CD4-positive, alpha-beta T cell (primary cell): ENCODE measurements at regions not wholly inside any gene's neighbourhood (a gene's known extent, or its start where the extent isn't known, plus 50 kb on each side); places are given as distances from the start of the nearest gene placed in this dataset.

Experiments used
- ATAC-seq: fragments of 200-7000 bp; cut with Tn5 transposase; one replicate; pipeline ENCODE4 v1.10.0; 2022; ENCODE audit warnings: mild to moderate bottlenecking; ENCODE audit not compliant: poor library complexity
- CTCF ChIA-PET: fragments of 350-600 bp; sonication (Branson Sonifier 250); formaldehyde crosslinking; loops from one replicate; lab custom pipeline; 2021; ENCODE audit warnings: antibody characterized with exemption, inconsistent platforms; lab: Charles Lee
- POLR2A ChIA-PET: fragments of 350-600 bp; sonication (Branson Sonifier 250); formaldehyde crosslinking; loops from one replicate; lab custom pipeline; 2021; ENCODE audit warnings: antibody characterized with exemption, inconsistent platforms; lab: Charles Lee
- DNase-seq, 14 experiments: peaks; one replicate each; pipeline ENCODE4 v3.0.0-alpha.2; 2013 to 2020; ENCODE audit warnings: mixed read lengths in 2 of 14
- H3K27ac ChIP-seq, 2 donors: one replicate each; pipeline versions ENCODE4 v1.5.1 to v1.7.0; 2013; ENCODE audit warnings: low read length in 2 of 2, low read depth in 1 of 2, mild to moderate bottlenecking in 1 of 2
- H3K27me3 ChIP-seq, 2 experiments: 1 replicate in 1 of 2; 2 replicates in 1 of 2; pipeline versions ENCODE4 v1.6.1 to v1.7.0; 2013; ENCODE audit warnings: low read length in 2 of 2, control low read depth in 1 of 2, mild to moderate bottlenecking in 1 of 2, moderate library complexity in 1 of 2; ENCODE audit not compliant: insufficient read depth in 2 of 2, control insufficient read depth in 1 of 2
- H3K36me3 ChIP-seq: one replicate; pipeline ENCODE4 v1.6.1; 2013; ENCODE audit warnings: low read length, control low read depth; ENCODE audit not compliant: insufficient read depth
- H3K4me1 ChIP-seq: one replicate; pipeline ENCODE4 v1.6.1; 2013; ENCODE audit warnings: low read length, control low read depth; ENCODE audit not compliant: insufficient read depth
- H3K4me3 ChIP-seq: one replicate; pipeline ENCODE4 v1.5.1; 2013; ENCODE audit warnings: mild to moderate bottlenecking, low read length, moderate library complexity
- H3K9me3 ChIP-seq, 2 experiments: 1 replicate in 1 of 2; 2 replicates in 1 of 2; pipeline versions ENCODE4 v1.6.1 to v1.7.0; 2013; ENCODE audit warnings: low read length in 2 of 2, mild to moderate bottlenecking in 2 of 2, control low read depth in 1 of 2, moderate library complexity in 1 of 2; ENCODE audit not compliant: control insufficient read depth in 1 of 2, insufficient read depth in 1 of 2
- H3K27ac Mint-ChIP-seq: one replicate; pipeline ENCODE4 v1.8.0; 2020; ENCODE audit warnings: mixed read lengths
- H3K27me3 Mint-ChIP-seq: one replicate; pipeline ENCODE4 v1.8.0; 2021; ENCODE audit warnings: mixed read lengths
- H3K36me3 Mint-ChIP-seq: one replicate; pipeline ENCODE4 v1.8.0; 2021; ENCODE audit warnings: low read depth, mixed read lengths
- H3K4me1 Mint-ChIP-seq: one replicate; pipeline ENCODE4 v1.8.0; 2021; ENCODE audit warnings: low read depth, mixed read lengths
- H3K4me3 Mint-ChIP-seq: one replicate; pipeline ENCODE4 v1.8.0; 2020; ENCODE audit warnings: mild to moderate bottlenecking, mixed read lengths
- H3K9me3 Mint-ChIP-seq: one replicate; pipeline ENCODE4 v1.8.0; 2020; ENCODE audit warnings: mixed read lengths
- intact Hi-C, 2 experiments: fragments of 100-400 bp; cut with DNase I in 1 of 2; cut with micrococcal nuclease in 1 of 2; formaldehyde crosslinking; loops; one replicate each; pipeline versions ENCODE4 v1.15.1 to v1.9.0; 2023 to 2025; cut with DNase I, micrococcal nuclease
- TF ChIP-seq, protein P1 (sequence below): fragments of 200-600 bp; IDR thresholded peaks from one replicate; pipeline ENCODE4 v1.8.0; 2022; ENCODE audit warnings: antibody characterized with exemption, mild to moderate bottlenecking

DNA sequence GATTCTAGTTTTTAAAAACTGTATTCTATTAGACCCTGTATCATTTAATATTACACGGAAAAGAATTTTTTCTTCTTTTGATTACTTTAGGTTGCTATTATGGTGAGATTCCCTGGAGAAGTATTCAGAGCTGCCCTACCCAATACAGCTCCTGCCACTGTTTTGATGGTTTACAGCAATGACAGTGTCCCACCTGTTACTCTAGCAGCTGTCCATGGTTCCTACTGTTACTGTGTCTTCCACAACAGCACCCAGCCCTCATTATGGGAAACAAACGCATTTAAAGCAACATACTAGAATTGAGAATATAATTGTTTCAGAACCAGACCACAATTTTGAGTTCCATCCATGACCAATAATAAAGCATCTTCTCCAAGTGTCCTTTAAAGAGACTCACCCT lies 450.7 kb downstream of the SHQ1 start:
- H3K36me3 ChIP-seq: no peaks in the 10 kb centered on the region
- DNase-seq (no peak), ATAC-seq (no peak)
- no peak overlapping the region for H3K4me3 Mint-ChIP-seq
- peaks cover 76% of the 10 kb centered on the region for H3K4me1 Mint-ChIP-seq
- intact Hi-C loops: no loop called here
- H3K27me3 Mint-ChIP-seq: no peaks in the 10 kb centered on the region
- no peaks in the 10 kb centered on the region for H3K9me3 ChIP-seq
- TF ChIP-seq, protein P1, sequence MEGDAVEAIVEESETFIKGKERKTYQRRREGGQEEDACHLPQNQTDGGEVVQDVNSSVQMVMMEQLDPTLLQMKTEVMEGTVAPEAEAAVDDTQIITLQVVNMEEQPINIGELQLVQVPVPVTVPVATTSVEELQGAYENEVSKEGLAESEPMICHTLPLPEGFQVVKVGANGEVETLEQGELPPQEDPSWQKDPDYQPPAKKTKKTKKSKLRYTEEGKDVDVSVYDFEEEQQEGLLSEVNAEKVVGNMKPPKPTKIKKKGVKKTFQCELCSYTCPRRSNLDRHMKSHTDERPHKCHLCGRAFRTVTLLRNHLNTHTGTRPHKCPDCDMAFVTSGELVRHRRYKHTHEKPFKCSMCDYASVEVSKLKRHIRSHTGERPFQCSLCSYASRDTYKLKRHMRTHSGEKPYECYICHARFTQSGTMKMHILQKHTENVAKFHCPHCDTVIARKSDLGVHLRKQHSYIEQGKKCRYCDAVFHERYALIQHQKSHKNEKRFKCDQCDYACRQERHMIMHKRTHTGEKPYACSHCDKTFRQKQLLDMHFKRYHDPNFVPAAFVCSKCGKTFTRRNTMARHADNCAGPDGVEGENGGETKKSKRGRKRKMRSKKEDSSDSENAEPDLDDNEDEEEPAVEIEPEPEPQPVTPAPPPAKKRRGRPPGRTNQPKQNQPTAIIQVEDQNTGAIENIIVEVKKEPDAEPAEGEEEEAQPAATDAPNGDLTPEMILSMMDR: no peak
- H3K4me1 ChIP-seq: peaks cover 12% of the 10 kb centered on the region
- H3K4me3 ChIP-seq: no peak overlapping the region
- no peaks in the 10 kb centered on the region for H3K9me3 Mint-ChIP-seq
- no peaks in the 10 kb centered on the region for H3K27me3 ChIP-seq
- CTCF ChIA-PET: interaction anchor here (0.8 kb wide), 1 partner anchor 10 kb away, joined by 3 read pairs; no protein-coding TSS in a partner anchor
- no peak overlapping the region for H3K27ac Mint-ChIP-seq
- POLR2A ChIA-PET: no interaction called here
- H3K36me3 Mint-ChIP-seq: peaks cover 4% of the 10 kb centered on the region
- H3K27ac ChIP-seq: no peak overlapping the region

DNA sequence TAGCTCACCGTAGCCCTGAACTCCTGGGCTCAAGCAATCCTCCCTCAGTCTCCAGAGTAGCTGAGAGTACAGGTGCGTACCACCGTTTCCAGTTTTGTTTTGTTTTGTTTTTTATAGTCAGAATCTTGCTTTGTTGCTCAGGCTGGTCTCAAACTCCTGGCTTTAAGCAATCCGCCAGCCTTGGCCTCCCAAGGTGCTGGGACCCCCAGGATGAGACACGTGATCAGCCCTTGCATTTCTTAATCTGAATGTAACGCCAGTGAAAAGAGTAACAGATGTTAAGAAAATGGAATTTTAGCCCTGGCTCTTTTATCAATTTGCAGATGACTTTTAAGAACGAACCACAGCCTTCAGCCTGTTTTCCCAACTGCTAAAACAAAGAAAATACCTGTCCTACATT lies 451.3 kb downstream of the SHQ1 start:
- H3K4me3 ChIP-seq: no peak overlapping the region
- H3K27ac ChIP-seq: no peak overlapping the region
- intact Hi-C loops: no loop called here
- H3K9me3 ChIP-seq: no peaks in the 10 kb centered on the region
- no peaks in the 10 kb centered on the region for H3K27me3 ChIP-seq
- Mint-ChIP-seq H3K36me3 (peaks cover 4% of the 10 kb centered on the region), H3K9me3 (no peaks in the 10 kb centered on the region), H3K27ac (no peak overlapping the region), H3K27me3 (no peaks in the 10 kb centered on the region), H3K4me3 (no peak overlapping the region), H3K4me1 (peaks cover 70% of the 10 kb centered on the region)
- ATAC-seq: no peak
- H3K36me3 ChIP-seq: no peaks in the 10 kb centered on the region
- POLR2A ChIA-PET: no interaction called here
- H3K4me1 ChIP-seq: peaks cover 12% of the 10 kb centered on the region
- CTCF ChIA-PET: no interaction called here
- no peak for DNase-seq
- TF ChIP-seq, protein P1: no peak

DNA sequence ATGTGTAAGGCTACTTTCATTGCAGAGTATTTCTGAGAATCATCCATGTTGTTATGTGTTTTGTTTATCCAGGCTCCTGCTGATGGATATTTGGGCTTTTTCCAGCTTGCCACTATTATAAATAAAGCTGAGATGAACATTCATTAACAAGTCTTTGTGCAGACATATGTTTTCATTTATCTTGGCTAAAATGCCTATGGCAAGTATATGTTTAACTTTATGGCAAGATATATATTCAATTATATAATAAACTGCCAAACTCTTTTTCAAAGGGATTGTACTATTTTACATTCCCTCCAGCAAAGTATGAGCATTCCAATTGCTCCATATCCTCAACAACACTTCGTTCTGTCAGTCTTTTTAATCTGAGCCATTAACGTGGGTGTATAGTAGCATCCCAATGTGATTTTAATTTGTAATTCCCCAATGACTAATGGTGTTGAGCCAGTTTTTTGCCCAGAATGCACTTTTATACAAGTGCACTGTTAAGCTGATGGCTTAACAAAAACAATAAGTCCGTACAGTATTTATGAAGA lies 452.4 kb downstream of the SHQ1 start:
- Mint-ChIP-seq H3K4me3 (no peak overlapping the region), H3K27me3 (no peaks in the 10 kb centered on the region), H3K4me1 (peaks cover 60% of the 10 kb centered on the region), H3K27ac (no peak overlapping the region), H3K9me3 (no peaks in the 10 kb centered on the region), H3K36me3 (peaks cover 4% of the 10 kb centered on the region)
- Histone ChIP-seq H3K4me1 (peaks cover 12% of the 10 kb centered on the region), H3K27me3 (no peaks in the 10 kb centered on the region), H3K36me3 (no peaks in the 10 kb centered on the region), H3K27ac (no peak overlapping the region), H3K9me3 (no peaks in the 10 kb centered on the region), H3K4me3 (no peak overlapping the region)
- TF ChIP-seq, protein P1: no peak
- POLR2A ChIA-PET: no interaction called here
- CTCF ChIA-PET: no interaction called here
- DNase-seq (no peak), ATAC-seq (no peak)
- intact Hi-C loops: no loop called here
